DND-41 (cell line): ENCODE measurements at regions not wholly inside any gene's neighbourhood (a gene's known extent, or its start where the extent isn't known, plus 50 kb on each side); places are given as distances from the start of the nearest gene placed in this dataset.

Source experiments
- ATAC-seq: fragments of 200-7000 bp; cut with Tn5 transposase; 3 replicates; pipeline ENCODE4 v1.9.1; 2021; ENCODE audit warnings: low read depth; ENCODE audit not compliant: insufficient read depth
- DNase-seq: peaks from one replicate; pipeline ENCODE4 v3.0.0-alpha.2; 2020
- H2AFZ ChIP-seq: 2 replicates; pipeline ENCODE4 v1.6.0; 2012; ENCODE audit warnings: low read depth, low read length
- H3K27ac ChIP-seq: 2 replicates; pipeline ENCODE4 v1.5.1; 2012; ENCODE audit warnings: low read length, inconsistent platforms
- H3K27me3 ChIP-seq: fragments of 200-600 bp; sonication (generic); 2 replicates; pipeline ENCODE4 v1.6.0; 2012; ENCODE audit warnings: low read length, mild to moderate bottlenecking, inconsistent platforms; ENCODE audit not compliant: insufficient read depth, poor library complexity
- H3K36me3 ChIP-seq: 2 replicates; pipeline ENCODE4 v1.5.1; 2012; ENCODE audit warnings: low read length, inconsistent platforms; ENCODE audit not compliant: insufficient read depth
- H3K4me1 ChIP-seq: 2 replicates; pipeline ENCODE4 v1.5.1; 2012; ENCODE audit warnings: mild to moderate bottlenecking, low read length; ENCODE audit not compliant: insufficient read depth
- H3K4me2 ChIP-seq: 2 replicates; pipeline ENCODE4 v1.6.0; 2012; ENCODE audit warnings: mild to moderate bottlenecking, moderate library complexity, low read length, inconsistent platforms; ENCODE audit not compliant: insufficient read depth
- H3K4me3 ChIP-seq, 2 experiments: fragments of 200-600 bp in 1 of 2; shearing (Covaris generic) in 1 of 2; 2 replicates each; pipeline ENCODE4 v1.5.1; 2012 to 2016; ENCODE audit warnings: inconsistent platforms in 2 of 2, low read length in 2 of 2, mild to moderate bottlenecking in 2 of 2, low read depth in 1 of 2, moderate library complexity in 1 of 2
- H3K79me2 ChIP-seq: 2 replicates; pipeline ENCODE4 v1.6.0; 2012; ENCODE audit warnings: low read length, inconsistent platforms; ENCODE audit not compliant: insufficient read depth
- H3K9ac ChIP-seq: 2 replicates; pipeline ENCODE4 v1.6.0; 2012; ENCODE audit warnings: low read depth, mild to moderate bottlenecking, inconsistent platforms, low read length, moderate library complexity
- H3K9me3 ChIP-seq: 2 replicates; pipeline ENCODE4 v1.5.1; 2012; ENCODE audit warnings: low read length, moderate library complexity, mild to moderate bottlenecking, inconsistent platforms; ENCODE audit not compliant: insufficient read depth, severe bottlenecking
- H4K20me1 ChIP-seq: 2 replicates; pipeline ENCODE4 v1.6.0; 2012; ENCODE audit warnings: low read length; ENCODE audit not compliant: insufficient read depth
- EZH2 ChIP-seq: IDR thresholded peaks from 3 replicates; pipeline ENCODE4 v1.6.1; 2012; ENCODE audit warnings: borderline replicate concordance, low read depth, mild to moderate bottlenecking, moderate library complexity, low read length, inconsistent platforms; ENCODE audit not compliant: severe bottlenecking
- TF ChIP-seq, protein P1 (sequence below): IDR thresholded peaks from 2 replicates; pipeline ENCODE4 v1.5.1; 2012; ENCODE audit warnings: borderline replicate concordance, low read length, moderate library complexity, mild to moderate bottlenecking; ENCODE audit not compliant: poor library complexity, severe bottlenecking; ENCODE audit errors: extremely low read depth

DNA sequence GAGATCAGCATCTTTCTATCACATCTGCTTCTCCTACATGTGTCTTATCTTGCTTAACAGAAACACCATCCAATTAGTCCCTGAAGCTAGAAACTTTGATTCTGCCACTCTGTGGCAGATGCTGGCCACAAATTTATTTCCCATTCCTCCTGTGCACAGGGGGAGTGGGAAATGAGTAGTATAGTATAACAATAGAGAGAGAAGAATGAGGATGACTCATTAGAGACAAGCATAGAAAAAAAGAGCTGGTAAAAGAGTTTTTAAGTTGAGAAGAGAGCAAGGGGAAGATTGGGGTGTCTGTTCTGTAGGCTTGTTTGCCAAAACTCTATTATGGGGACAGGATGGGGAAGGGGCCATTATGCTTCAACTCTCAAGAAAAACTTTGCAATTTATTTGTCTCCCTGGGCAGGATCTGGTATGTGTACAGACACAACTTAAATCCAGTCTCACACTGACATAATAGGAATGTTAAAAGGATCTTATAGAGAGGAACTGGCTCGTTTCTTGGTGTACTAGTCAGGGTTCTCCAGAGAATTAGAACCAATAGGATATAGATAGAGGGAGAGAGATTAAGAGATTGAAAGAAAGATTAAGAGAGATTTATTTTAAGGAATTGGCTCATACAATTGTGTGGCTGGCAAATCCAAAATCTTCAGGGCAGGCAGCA lies 142.6 kb upstream of the CPSF6 start:
- H3K27me3 ChIP-seq, result peaks cover 11% of the 10 kb centered on the region
- no peaks in the 10 kb centered on the region for H4K20me1 ChIP-seq
- no peaks in the 10 kb centered on the region for H3K36me3 ChIP-seq
- H2AFZ ChIP-seq, result no peak overlapping the region
- no peaks in the 10 kb centered on the region for H3K4me1 ChIP-seq
- no peak overlapping the region for H3K4me3 ChIP-seq
- H3K4me2 ChIP-seq, result no peak overlapping the region
- no peak overlapping the region for H3K27ac ChIP-seq
- H3K9ac ChIP-seq, result no peak overlapping the region
- no peaks in the 10 kb centered on the region for H3K79me2 ChIP-seq
- ATAC-seq (no peak), DNase-seq (no peak)
- no peak for TF ChIP-seq EZH2
- TF ChIP-seq, protein P1, sequence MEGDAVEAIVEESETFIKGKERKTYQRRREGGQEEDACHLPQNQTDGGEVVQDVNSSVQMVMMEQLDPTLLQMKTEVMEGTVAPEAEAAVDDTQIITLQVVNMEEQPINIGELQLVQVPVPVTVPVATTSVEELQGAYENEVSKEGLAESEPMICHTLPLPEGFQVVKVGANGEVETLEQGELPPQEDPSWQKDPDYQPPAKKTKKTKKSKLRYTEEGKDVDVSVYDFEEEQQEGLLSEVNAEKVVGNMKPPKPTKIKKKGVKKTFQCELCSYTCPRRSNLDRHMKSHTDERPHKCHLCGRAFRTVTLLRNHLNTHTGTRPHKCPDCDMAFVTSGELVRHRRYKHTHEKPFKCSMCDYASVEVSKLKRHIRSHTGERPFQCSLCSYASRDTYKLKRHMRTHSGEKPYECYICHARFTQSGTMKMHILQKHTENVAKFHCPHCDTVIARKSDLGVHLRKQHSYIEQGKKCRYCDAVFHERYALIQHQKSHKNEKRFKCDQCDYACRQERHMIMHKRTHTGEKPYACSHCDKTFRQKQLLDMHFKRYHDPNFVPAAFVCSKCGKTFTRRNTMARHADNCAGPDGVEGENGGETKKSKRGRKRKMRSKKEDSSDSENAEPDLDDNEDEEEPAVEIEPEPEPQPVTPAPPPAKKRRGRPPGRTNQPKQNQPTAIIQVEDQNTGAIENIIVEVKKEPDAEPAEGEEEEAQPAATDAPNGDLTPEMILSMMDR, result no peak
- no peaks in the 10 kb centered on the region for H3K9me3 ChIP-seq

DNA sequence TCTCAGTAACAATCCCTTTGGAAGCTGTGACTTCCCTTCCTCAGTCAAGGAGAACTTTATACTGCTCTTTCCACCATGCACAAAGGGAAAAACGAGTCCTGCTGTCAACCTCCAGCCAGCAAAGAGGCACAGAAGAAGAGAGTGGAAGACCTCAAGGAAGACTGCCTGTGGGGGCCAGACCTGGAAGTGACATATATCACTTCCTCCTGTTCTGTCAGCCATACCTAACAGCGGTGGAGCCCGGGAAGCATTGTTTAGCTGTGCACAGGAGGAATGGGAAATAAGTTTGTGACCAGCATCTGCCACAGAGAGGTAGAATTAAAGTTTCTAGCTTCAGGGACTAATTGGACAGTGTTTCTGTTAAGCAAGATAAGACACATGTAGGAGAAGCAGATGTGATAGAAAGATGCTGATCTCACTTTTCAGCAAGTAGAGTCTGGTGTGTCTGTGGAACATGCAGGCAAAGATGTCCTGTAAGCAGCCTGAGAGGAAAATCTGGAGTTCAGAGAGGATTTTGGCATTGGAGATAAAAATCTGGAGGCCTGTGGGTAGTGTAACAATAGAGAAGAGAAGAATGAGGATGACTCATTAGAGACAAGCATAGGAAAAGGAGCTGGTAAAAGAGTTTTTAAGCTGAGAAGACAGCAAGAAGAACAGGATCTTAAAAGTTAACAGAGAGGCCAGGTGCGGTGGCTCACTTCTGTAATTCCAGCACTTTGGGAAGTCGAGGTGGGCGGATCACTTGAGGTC lies 141.6 kb upstream of the CPSF6 start:
- DNase-seq, result no peak
- TF ChIP-seq, protein P1, result no peak
- no peak for TF ChIP-seq EZH2
- H3K27me3 ChIP-seq, result peaks cover 11% of the 10 kb centered on the region
- no peak overlapping the region for H3K4me2 ChIP-seq
- no peak overlapping the region for H2AFZ ChIP-seq
- H3K4me1 ChIP-seq, result no peaks in the 10 kb centered on the region
- H3K27ac ChIP-seq, result no peak overlapping the region
- no peak overlapping the region for H3K4me3 ChIP-seq
- no peak for ATAC-seq
- no peaks in the 10 kb centered on the region for H3K9me3 ChIP-seq
- no peak overlapping the region for H3K9ac ChIP-seq
- no peaks in the 10 kb centered on the region for H3K79me2 ChIP-seq
- H3K36me3 ChIP-seq, result no peaks in the 10 kb centered on the region
- no peaks in the 10 kb centered on the region for H4K20me1 ChIP-seq

- H3K4me2 ChIP-seq, result no peak overlapping the region
- H3K9me3 ChIP-seq, result no peaks in the 10 kb centered on the region
- H3K4me1 ChIP-seq, result no peaks in the 10 kb centered on the region
- DNase-seq, result no peak
- H3K36me3 ChIP-seq, result no peaks in the 10 kb centered on the region
- no peak overlapping the region for H3K27ac ChIP-seq
- no peak for TF ChIP-seq EZH2
- TF ChIP-seq, protein P1, result no peak
- no peak for ATAC-seq
- no peaks in the 10 kb centered on the region for H4K20me1 ChIP-seq
- H2AFZ ChIP-seq, result no peak overlapping the region
- peaks cover 11% of the 10 kb centered on the region for H3K27me3 ChIP-seq
- no peak overlapping the region for H3K9ac ChIP-seq
- H3K4me3 ChIP-seq, result no peak overlapping the region
- H3K79me2 ChIP-seq, result no peaks in the 10 kb centered on the region
These were observed 140.1 kb upstream of the CPSF6 start for GRCh38 chr12:69099201-69099837.
